Transverse colon (tissue), 4 donors: ENCODE measurements at regions not wholly inside any gene's neighbourhood (a gene's known extent, or its start where the extent isn't known, plus 50 kb on each side); places are given as distances from the start of the nearest gene placed in this dataset.

Source experiments
- DNase-seq: peaks from one replicate; pipeline ENCODE4 v3.0.0-alpha.2; 2019
- H3K27ac ChIP-seq, 4 donors: fragments of 200-600 bp; sonication (generic); 2 replicates each; pipeline ENCODE4 v1.5.1; 2016 to 2018; ENCODE audit warnings: inconsistent platforms in 4 of 4
- H3K27me3 ChIP-seq: fragments of 200-600 bp; sonication (generic); 2 replicates; pipeline ENCODE4 v1.5.1; 2017; ENCODE audit warnings: inconsistent platforms
- H3K36me3 ChIP-seq, 4 donors: fragments of 200-600 bp; sonication (generic); 2 replicates each; pipeline ENCODE4 v1.5.1; 2017 to 2019; ENCODE audit warnings: inconsistent platforms in 4 of 4
- H3K4me1 ChIP-seq, 4 donors: fragments of 200-600 bp; sonication (generic); 2 replicates each; pipeline ENCODE4 v1.5.1; 2017 to 2020; ENCODE audit warnings: inconsistent platforms in 4 of 4
- H3K4me3 ChIP-seq, 4 donors: fragments of 200-600 bp; sonication (generic); 1 replicate in 1 of 4; 2 replicates in 3 of 4; pipeline versions ENCODE4 v1.5.1 to v1.6.1; 2017 to 2019; ENCODE audit warnings: inconsistent platforms in 4 of 4
- H3K9me3 ChIP-seq, 2 donors: fragments of 200-600 bp; sonication (generic); 2 replicates each; pipeline ENCODE4 v1.5.1; 2017 to 2019; ENCODE audit warnings: inconsistent platforms in 2 of 2
- EP300 ChIP-seq: sonication (generic); formaldehyde crosslinking; IDR thresholded peaks from one replicate; pipeline ENCODE4 v1.6.1; 2017; ENCODE audit warnings: antibody characterized with exemption, low read depth
- POLR2A ChIP-seq: fragments of 450-650 bp; IDR thresholded peaks from one replicate; pipeline ENCODE4 v1.6.1; 2016; ENCODE audit warnings: antibody characterized with exemption, mild to moderate bottlenecking, moderate library complexity
- POLR2AphosphoS5 ChIP-seq, 3 donors: sonication (generic); formaldehyde crosslinking; IDR thresholded peaks; one replicate each; pipeline ENCODE4 v1.6.1; 2016; ENCODE audit warnings: antibody characterized with exemption in 3 of 3
- WGBS, 2 donors: methylation state at CpG; one replicate each; pipeline ENCODE4 v1.1.5; 2018; ENCODE audit warnings: low coverage in 1 of 2; 5-methylcytosine and 5-hydroxymethylcytosine counted together
- in situ Hi-C, 4 donors: fragments of 200-750 bp; cut with MboI; loops; one replicate each; pipeline versions ENCODE4 v1.15.0 to v1.15.1; 2017; ENCODE audit warnings: low sequenced_read_pairs in 3 of 4, low pct_ligation_motif_present in 1 of 4, low pct_unique_long_range_greater_than_20kb in 1 of 4
- intact Hi-C: fragments of 100-400 bp; cut with DNase I; formaldehyde crosslinking; loops from one replicate; pipeline ENCODE4 v1.15.1; 2023; ENCODE audit warnings: low total_unique reads
- TF ChIP-seq, protein P1 (sequence below), 5 experiments: fragments of 200-600 bp in 3 of 5; fragments of 450-650 bp in 2 of 5; sonication (generic) in 3 of 5; IDR thresholded peaks; 1 replicate in 2 of 5; 2 replicates in 3 of 5; pipeline ENCODE4 v1.5.1; 2016 to 2017; ENCODE audit warnings: antibody characterized with exemption in 5 of 5, inconsistent platforms in 3 of 5, mild to moderate bottlenecking in 2 of 5, moderate library complexity in 1 of 5

DNA sequence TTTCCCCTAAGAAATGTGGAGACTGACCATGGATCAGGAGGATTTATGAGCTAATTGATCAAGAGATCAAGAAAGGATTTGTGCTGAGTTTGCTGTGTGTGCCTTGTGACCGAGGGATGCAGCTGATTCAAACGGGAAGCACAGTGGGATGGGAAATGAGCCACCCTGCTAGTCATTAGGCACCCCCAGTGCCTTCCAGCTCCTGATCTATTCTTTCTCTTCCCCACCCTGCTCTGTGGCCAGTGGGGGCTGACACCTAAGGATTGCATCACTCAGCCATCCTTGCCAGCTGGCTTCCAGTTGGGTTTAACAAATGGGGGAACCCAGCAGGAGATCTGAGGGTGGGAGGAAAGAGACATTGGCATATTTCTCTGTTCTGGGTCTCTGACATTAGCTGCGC is 132.2 kb upstream of the CXCR4 start:
- no peak overlapping the region for H3K4me3 ChIP-seq
- no peaks in the 10 kb centered on the region for H3K9me3 ChIP-seq
- TF ChIP-seq EP300 = no peak
- TF ChIP-seq, protein P1, sequence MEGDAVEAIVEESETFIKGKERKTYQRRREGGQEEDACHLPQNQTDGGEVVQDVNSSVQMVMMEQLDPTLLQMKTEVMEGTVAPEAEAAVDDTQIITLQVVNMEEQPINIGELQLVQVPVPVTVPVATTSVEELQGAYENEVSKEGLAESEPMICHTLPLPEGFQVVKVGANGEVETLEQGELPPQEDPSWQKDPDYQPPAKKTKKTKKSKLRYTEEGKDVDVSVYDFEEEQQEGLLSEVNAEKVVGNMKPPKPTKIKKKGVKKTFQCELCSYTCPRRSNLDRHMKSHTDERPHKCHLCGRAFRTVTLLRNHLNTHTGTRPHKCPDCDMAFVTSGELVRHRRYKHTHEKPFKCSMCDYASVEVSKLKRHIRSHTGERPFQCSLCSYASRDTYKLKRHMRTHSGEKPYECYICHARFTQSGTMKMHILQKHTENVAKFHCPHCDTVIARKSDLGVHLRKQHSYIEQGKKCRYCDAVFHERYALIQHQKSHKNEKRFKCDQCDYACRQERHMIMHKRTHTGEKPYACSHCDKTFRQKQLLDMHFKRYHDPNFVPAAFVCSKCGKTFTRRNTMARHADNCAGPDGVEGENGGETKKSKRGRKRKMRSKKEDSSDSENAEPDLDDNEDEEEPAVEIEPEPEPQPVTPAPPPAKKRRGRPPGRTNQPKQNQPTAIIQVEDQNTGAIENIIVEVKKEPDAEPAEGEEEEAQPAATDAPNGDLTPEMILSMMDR (IDR thresholded peaks at IDR 0.05) = no peak
- TF ChIP-seq POLR2A = no peak
- no peak for TF ChIP-seq POLR2AphosphoS5 (IDR thresholded peaks at IDR 0.05)
- in situ Hi-C loops (no loop called here), intact Hi-C loops (no loop called here)
- H3K27ac ChIP-seq = no peak overlapping the region
- no peak for DNase-seq
- 49 to 61% methylated on average over 2 to 3 of the region's 3 CpGs for WGBS, 2 donors
- peaks cover 0 to 5% (median 0%) of the 10 kb centered on the region in 4 donors for H3K4me1 ChIP-seq
- H3K36me3 ChIP-seq = no peaks in the 10 kb centered on the region
- H3K27me3 ChIP-seq = no peaks in the 10 kb centered on the region

DNA sequence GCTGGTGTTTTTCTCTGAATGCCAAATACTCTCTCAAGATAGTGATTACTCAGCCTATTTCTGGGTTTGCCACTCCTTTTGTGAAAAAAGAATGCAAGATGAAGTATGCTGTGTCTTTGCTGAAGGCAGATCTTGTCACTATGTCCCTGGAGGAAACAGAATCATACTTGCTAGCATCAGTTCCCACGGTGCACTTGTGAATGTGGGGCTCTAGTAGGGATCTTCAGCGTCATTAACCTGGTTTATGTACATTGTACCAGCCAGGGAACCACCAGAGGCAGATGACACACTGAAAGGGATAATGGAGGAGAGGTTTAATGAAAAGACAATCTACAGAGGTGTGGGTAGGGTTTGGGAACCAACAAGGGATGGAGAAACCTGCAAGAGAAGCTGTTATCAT is 131.0 kb upstream of the CXCR4 start:
- Histone ChIP-seq H3K36me3 (no peaks in the 10 kb centered on the region), H3K27me3 (no peaks in the 10 kb centered on the region), H3K9me3 (no peaks in the 10 kb centered on the region), H3K27ac (no peak overlapping the region), H3K4me3 (no peak overlapping the region), H3K4me1 (peaks cover 0 to 5% (median 0%) of the 10 kb centered on the region in 4 donors)
- 76% methylated on average over 2 of the region's 2 CpGs; no CpG with 5 or more reads in 1 of the 2 donors for WGBS, 2 donors
- intact Hi-C loops = no loop called here
- in situ Hi-C loops = no loop called here
- no peak for DNase-seq
- no peak for TF ChIP-seq POLR2AphosphoS5 (IDR thresholded peaks at IDR 0.05)
- TF ChIP-seq EP300 = no peak
- TF ChIP-seq, protein P1 (IDR thresholded peaks at IDR 0.05) = no peak
- TF ChIP-seq POLR2A = no peak

DNA sequence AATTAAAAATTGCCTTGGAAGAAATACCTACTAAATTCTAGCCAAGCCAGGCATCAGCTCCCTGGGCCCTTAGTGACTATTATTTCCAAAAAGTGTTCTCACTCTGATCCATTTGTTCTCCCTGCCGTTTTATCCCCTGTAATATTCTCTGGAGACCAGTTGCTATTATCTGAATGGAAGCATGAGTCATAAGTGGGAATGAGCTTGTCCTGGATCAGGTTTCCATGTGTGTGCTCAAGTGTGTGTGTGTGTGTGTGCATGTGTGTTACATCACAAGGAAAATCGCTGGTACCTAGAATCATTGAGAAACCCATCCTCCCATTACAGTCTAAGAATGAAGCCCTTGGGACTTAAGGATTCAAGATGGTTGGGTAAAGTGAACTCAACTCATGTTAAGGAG is 130.3 kb upstream of the CXCR4 start:
- TF ChIP-seq POLR2AphosphoS5 (IDR thresholded peaks at IDR 0.05) = no peak
- TF ChIP-seq, protein P1 (IDR thresholded peaks at IDR 0.05) = no peak
- TF ChIP-seq POLR2A = no peak
- no peak for TF ChIP-seq EP300
- Histone ChIP-seq H3K4me1 (peaks cover 0 to 5% (median 0%) of the 10 kb centered on the region in 4 donors), H3K27ac (no peak overlapping the region), H3K9me3 (no peaks in the 10 kb centered on the region), H3K4me3 (no peak overlapping the region), H3K36me3 (no peaks in the 10 kb centered on the region), H3K27me3 (no peaks in the 10 kb centered on the region)
- intact Hi-C loops (no loop called here), in situ Hi-C loops (no loop called here)
- WGBS, 2 donors = 64% methylated on average over 2 of the region's 2 CpGs; no CpG with 5 or more reads in 1 of the 2 donors
- DNase-seq = no peak

DNA sequence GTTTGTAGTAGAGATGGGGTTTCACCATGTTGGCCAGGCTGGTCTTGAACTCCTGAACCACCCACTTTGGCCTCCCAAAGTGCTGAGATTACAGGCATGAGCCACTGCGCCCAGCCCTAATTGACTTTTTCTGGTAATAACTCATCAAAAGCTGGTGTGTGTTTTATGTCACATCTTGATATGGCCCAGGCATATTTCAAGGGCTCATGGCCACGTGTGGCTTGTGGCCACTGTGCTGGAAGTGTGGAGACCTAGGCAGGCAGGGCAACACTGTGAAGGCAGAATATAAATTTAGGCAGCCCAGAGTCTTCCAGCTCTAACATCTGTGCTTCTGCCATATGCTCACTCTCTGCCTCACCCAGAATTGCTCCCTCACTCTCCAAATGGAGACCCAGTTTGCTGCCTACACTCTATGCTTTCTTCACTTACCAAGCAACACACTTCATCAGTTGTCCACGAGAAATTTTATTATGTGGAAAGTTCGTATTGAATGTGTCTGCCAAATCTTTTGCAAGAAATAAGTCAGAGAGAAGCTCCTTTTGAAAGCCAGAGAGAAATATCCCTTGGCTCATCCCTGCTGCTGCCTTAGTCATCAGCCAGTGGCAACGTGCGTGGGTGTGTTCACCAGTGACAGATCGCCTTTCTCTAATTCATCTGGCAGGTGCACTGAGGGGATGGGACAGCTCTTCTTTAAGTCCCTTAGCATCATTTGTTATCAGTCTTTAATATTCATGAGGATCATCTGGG is 129.4 kb upstream of the CXCR4 start:
- Histone ChIP-seq H3K4me1 (peaks cover 0 to 5% (median 0%) of the 10 kb centered on the region in 4 donors), H3K9me3 (no peaks in the 10 kb centered on the region), H3K27ac (peak overlapping the region in 1 of 4 donors; percentile 22), H3K27me3 (no peaks in the 10 kb centered on the region), H3K36me3 (no peaks in the 10 kb centered on the region), H3K4me3 (no peak overlapping the region)
- no peak for DNase-seq
- intact Hi-C loops = no loop called here
- in situ Hi-C loops = no loop called here
- TF ChIP-seq, protein P1 (IDR thresholded peaks at IDR 0.05) = no peak
- TF ChIP-seq POLR2AphosphoS5 (IDR thresholded peaks at IDR 0.05) = no peak
- no peak for TF ChIP-seq EP300
- WGBS, 2 donors = 41 to 62% methylated on average over 5 to 7 of the region's 7 CpGs
